ENCODE measurements at regions not wholly inside any gene's neighbourhood (a gene's known extent, or its start where the extent isn't known, plus 50 kb on each side); places are given as distances from the start of the nearest gene placed in this dataset.
A peak's percentile ranks its signal among the peaks of the same experiment; 100 is the strongest.

DNA sequence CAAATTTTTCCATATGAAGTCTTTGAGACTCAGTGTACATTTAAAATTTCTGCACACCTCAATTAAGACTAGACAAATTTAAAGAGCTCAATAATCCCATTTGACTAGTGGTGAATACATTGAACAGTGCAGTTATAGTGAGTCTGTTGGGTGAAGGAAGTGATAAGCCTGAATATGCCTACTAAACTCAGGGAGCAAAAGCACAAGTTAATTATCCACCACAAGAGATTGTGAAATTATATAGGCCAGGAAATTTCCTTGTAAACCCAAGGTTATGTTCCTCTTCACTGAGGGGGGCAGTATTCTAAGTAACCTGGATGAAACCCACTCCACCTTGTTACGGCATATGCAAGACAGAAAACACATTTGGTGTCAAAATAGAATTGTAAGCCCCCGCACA lies 612.9 kb upstream of the DAB2 start:
- CTCF ChIA-PET: interaction anchor here (1.3 kb wide), 1 partner anchor 9 kb away, joined by 4 read pairs; no protein-coding TSS in a partner anchor
- Histone ChIP-seq H3K27ac (ENCODE audit: insufficient read depth in 1 of 2, low read depth in 1 of 2, low read length in 2 of 2, poor library complexity in 1 of 2, severe bottlenecking in 2 of 2) (no peak overlapping the region), H3K4me1 (ENCODE audit: control extremely low read depth in 1 of 4, control insufficient read depth in 4 of 4, insufficient read depth in 4 of 4, low read length in 3 of 4) (no peaks in the 10 kb centered on the region), H3K27me3 (replicated peaks in 2 of 5; ENCODE audit: control insufficient read depth in 4 of 5, insufficient read depth in 5 of 5, low read length in 4 of 5) (no peaks in the 10 kb centered on the region), H3K9me3 (ENCODE audit: control extremely low read depth in 1 of 5, control insufficient read depth in 4 of 5, insufficient read depth in 2 of 5, low read depth in 1 of 5, low read length in 4 of 5) (no peaks in the 10 kb centered on the region), H3K4me3 (ENCODE audit: control insufficient read depth in 1 of 7, extremely low read depth in 1 of 7, insufficient read depth in 4 of 7, low read depth in 2 of 7, low read length in 6 of 7) (no peak overlapping the region), H3K36me3 (ENCODE audit: control insufficient read depth in 4 of 4, insufficient read depth in 4 of 4, low read length in 3 of 4) (no peaks in the 10 kb centered on the region)
- DNase-seq: no peak
- 100% methylated on average over 2 of the region's 2 CpGs for WGBS (ENCODE audit: insufficient coverage)
- POLR2A ChIA-PET: no interaction called here

GRCh38 chr5:40034441-40034840 lies 609.7 kb upstream of the DAB2 start:
- POLR2A ChIA-PET: no interaction called here
- Histone ChIP-seq H3K4me1 (ENCODE audit: control extremely low read depth in 1 of 4, control insufficient read depth in 4 of 4, insufficient read depth in 4 of 4, low read length in 3 of 4) (no peaks in the 10 kb centered on the region), H3K36me3 (ENCODE audit: control insufficient read depth in 4 of 4, insufficient read depth in 4 of 4, low read length in 3 of 4) (no peaks in the 10 kb centered on the region), H3K4me3 (ENCODE audit: control insufficient read depth in 1 of 7, extremely low read depth in 1 of 7, insufficient read depth in 4 of 7, low read depth in 2 of 7, low read length in 6 of 7) (no peak overlapping the region), H3K27ac (ENCODE audit: insufficient read depth in 1 of 2, low read depth in 1 of 2, low read length in 2 of 2, poor library complexity in 1 of 2, severe bottlenecking in 2 of 2) (no peak overlapping the region), H3K27me3 (replicated peaks in 2 of 5; ENCODE audit: control insufficient read depth in 4 of 5, insufficient read depth in 5 of 5, low read length in 4 of 5) (no peaks in the 10 kb centered on the region), H3K9me3 (ENCODE audit: control extremely low read depth in 1 of 5, control insufficient read depth in 4 of 5, insufficient read depth in 2 of 5, low read depth in 1 of 5, low read length in 4 of 5) (no peaks in the 10 kb centered on the region)
- WGBS (ENCODE audit: insufficient coverage): no CpG with 5 or more reads among the region's 2 CpGs
- peak in 2 of 3 donors; percentile 35 to 65 for DNase-seq
- CTCF ChIA-PET: no interaction called here

DNA sequence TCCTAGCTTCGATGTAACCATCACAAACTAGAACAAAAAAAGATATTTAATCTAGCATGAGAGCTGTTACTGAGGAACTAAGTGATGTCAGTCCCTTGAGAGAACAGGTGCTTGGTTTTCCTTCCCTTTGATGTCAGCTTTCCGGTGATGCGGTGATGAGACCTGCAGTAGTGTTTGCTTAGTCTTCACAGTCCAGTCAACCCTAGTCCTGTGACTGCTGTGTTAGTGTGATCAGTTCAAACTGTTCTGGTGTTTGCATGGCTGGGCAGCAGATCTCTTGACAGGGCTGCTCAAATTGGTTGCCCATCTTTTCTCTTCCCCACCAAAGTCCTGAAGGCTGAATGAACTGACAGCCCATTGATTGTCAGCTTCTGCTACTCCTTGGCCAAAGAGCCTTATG lies 608.6 kb upstream of the DAB2 start:
- Histone ChIP-seq H3K4me1 (ENCODE audit: control extremely low read depth in 1 of 4, control insufficient read depth in 4 of 4, insufficient read depth in 4 of 4, low read length in 3 of 4) (no peaks in the 10 kb centered on the region), H3K27me3 (replicated peaks in 2 of 5; ENCODE audit: control insufficient read depth in 4 of 5, insufficient read depth in 5 of 5, low read length in 4 of 5) (no peaks in the 10 kb centered on the region), H3K36me3 (ENCODE audit: control insufficient read depth in 4 of 4, insufficient read depth in 4 of 4, low read length in 3 of 4) (no peaks in the 10 kb centered on the region), H3K27ac (ENCODE audit: insufficient read depth in 1 of 2, low read depth in 1 of 2, low read length in 2 of 2, poor library complexity in 1 of 2, severe bottlenecking in 2 of 2) (no peak overlapping the region), H3K4me3 (ENCODE audit: control insufficient read depth in 1 of 7, extremely low read depth in 1 of 7, insufficient read depth in 4 of 7, low read depth in 2 of 7, low read length in 6 of 7) (no peak overlapping the region), H3K9me3 (ENCODE audit: control extremely low read depth in 1 of 5, control insufficient read depth in 4 of 5, insufficient read depth in 2 of 5, low read depth in 1 of 5, low read length in 4 of 5) (no peaks in the 10 kb centered on the region)
- DNase-seq: peak in 2 of 3 donors; percentile 24 to 51
- ChIA-PET POLR2A (no interaction called here), CTCF (interaction anchor here (1.4 kb wide), 1 partner anchor 71 kb away, joined by 3 read pairs; no protein-coding TSS in a partner anchor)
- no CpG with 5 or more reads among the region's 3 CpGs for WGBS (ENCODE audit: insufficient coverage)

DNA sequence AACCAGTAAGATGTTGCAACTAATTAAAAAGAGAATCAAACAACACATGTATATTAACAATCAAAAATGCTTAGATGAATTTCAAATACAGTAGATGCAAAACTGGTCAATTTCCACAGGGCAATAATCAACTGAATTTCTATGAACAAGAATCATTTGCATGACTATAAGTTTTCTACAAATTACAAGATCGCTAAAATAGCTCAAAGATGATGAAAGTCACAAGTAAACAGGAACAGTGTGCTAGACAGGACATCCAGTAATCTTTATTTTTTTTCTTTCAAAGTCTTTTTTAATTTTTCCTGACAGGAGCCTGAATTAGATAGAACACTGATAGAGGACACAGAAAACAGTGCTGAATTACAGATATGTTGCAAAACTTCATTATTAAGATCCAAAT lies 608.2 kb upstream of the DAB2 start:
- ChIA-PET POLR2A (no interaction called here), CTCF (interaction anchor here (1.4 kb wide), 1 partner anchor 72 kb away, joined by 3 read pairs; no protein-coding TSS in a partner anchor)

DNA sequence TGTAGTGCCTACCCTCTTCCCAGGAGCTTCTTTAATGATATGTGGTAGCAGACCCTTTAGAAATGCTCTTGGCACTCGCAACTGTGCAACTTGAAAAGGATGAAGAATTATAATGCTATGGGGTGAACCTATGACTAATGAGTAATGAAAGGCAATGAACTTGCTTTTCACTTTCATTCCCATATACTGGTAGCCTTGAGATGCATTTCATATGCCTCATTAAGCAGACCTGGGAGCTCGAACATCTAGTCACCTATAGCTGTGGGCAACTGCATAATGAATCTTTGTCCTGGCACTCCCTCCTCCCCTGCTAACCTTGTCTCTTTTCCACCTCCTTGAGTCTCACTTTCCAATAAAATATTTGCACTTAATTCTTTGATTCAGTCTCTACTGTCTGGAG lies 605.9 kb upstream of the DAB2 start:
- DNase-seq: no peak
- Histone ChIP-seq H3K4me1 (ENCODE audit: control extremely low read depth in 1 of 4, control insufficient read depth in 4 of 4, insufficient read depth in 4 of 4, low read length in 3 of 4) (no peaks in the 10 kb centered on the region), H3K27me3 (replicated peaks in 2 of 5; ENCODE audit: control insufficient read depth in 4 of 5, insufficient read depth in 5 of 5, low read length in 4 of 5) (no peaks in the 10 kb centered on the region), H3K9me3 (ENCODE audit: control extremely low read depth in 1 of 5, control insufficient read depth in 4 of 5, insufficient read depth in 2 of 5, low read depth in 1 of 5, low read length in 4 of 5) (no peaks in the 10 kb centered on the region), H3K4me3 (ENCODE audit: control insufficient read depth in 1 of 7, extremely low read depth in 1 of 7, insufficient read depth in 4 of 7, low read depth in 2 of 7, low read length in 6 of 7) (no peak overlapping the region), H3K36me3 (ENCODE audit: control insufficient read depth in 4 of 4, insufficient read depth in 4 of 4, low read length in 3 of 4) (no peaks in the 10 kb centered on the region), H3K27ac (ENCODE audit: insufficient read depth in 1 of 2, low read depth in 1 of 2, low read length in 2 of 2, poor library complexity in 1 of 2, severe bottlenecking in 2 of 2) (no peak overlapping the region)
- WGBS (ENCODE audit: insufficient coverage): 90% methylated on average over 1 of the region's 2 CpGs
- ChIA-PET CTCF (no interaction called here), POLR2A (no interaction called here)

More for the DNA sequence above, 608.2 kb upstream of the DAB2 start:
- Histone ChIP-seq H3K27me3 (replicated peaks in 2 of 5; ENCODE audit: control insufficient read depth in 4 of 5, insufficient read depth in 5 of 5, low read length in 4 of 5) (no peaks in the 10 kb centered on the region), H3K27ac (ENCODE audit: insufficient read depth in 1 of 2, low read depth in 1 of 2, low read length in 2 of 2, poor library complexity in 1 of 2, severe bottlenecking in 2 of 2) (no peak overlapping the region), H3K4me1 (ENCODE audit: control extremely low read depth in 1 of 4, control insufficient read depth in 4 of 4, insufficient read depth in 4 of 4, low read length in 3 of 4) (no peaks in the 10 kb centered on the region), H3K4me3 (ENCODE audit: control insufficient read depth in 1 of 7, extremely low read depth in 1 of 7, insufficient read depth in 4 of 7, low read depth in 2 of 7, low read length in 6 of 7) (no peak overlapping the region), H3K36me3 (ENCODE audit: control insufficient read depth in 4 of 4, insufficient read depth in 4 of 4, low read length in 3 of 4) (no peaks in the 10 kb centered on the region), H3K9me3 (ENCODE audit: control extremely low read depth in 1 of 5, control insufficient read depth in 4 of 5, insufficient read depth in 2 of 5, low read depth in 1 of 5, low read length in 4 of 5) (no peaks in the 10 kb centered on the region)
- 100% methylated on average over 1 of the region's 1 CpG for WGBS (ENCODE audit: insufficient coverage)
- DNase-seq: no peak

DNA sequence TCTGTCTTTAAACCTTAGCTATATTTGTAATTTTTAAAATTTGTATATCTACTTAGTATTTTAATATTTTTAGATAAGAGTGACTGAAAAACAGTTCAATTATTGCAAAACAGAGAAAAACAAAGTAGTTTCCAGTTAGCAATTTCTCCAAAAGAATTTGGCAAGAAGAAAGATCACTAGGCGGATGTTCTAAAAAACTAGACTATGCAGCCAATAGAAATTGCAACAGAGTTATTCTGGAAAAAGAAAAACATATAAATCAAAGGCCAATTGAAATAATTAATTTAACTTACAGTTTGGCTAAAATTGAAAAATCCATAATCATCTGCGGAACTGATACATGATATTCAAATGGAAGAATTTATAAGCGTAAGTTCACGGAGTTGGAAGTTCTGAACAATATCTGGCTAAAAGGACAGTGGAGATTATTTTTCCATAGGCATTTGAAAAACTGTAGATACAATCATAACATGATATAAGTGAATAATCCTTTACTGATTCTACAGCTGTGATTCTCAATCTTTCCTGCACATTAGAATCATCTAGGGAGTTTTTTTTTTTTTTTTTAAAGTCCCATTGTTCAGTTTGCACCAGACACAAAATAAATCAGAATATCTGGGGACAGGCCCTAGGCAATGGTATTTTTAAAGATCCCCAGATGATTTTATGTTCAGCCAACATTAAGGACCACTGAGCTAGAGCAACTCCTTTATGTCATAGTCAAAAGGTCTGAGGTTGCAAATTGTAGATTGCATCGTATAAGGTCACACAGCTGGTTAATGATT lies 605.1 kb upstream of the DAB2 start:
- no peaks in the 10 kb centered on the region for H3K9me3 ChIP-seq (ENCODE audit: control extremely low read depth in 1 of 5, control insufficient read depth in 4 of 5, insufficient read depth in 2 of 5, low read depth in 1 of 5, low read length in 4 of 5)
- H3K27me3 ChIP-seq (replicated peaks in 2 of 5; ENCODE audit: control insufficient read depth in 4 of 5, insufficient read depth in 5 of 5, low read length in 4 of 5): no peaks in the 10 kb centered on the region
- WGBS (ENCODE audit: insufficient coverage): no CpG with 5 or more reads among the region's 5 CpGs
- DNase-seq: no peak
- H3K4me1 ChIP-seq (ENCODE audit: control extremely low read depth in 1 of 4, control insufficient read depth in 4 of 4, insufficient read depth in 4 of 4, low read length in 3 of 4): no peaks in the 10 kb centered on the region
- no peak overlapping the region for H3K27ac ChIP-seq (ENCODE audit: insufficient read depth in 1 of 2, low read depth in 1 of 2, low read length in 2 of 2, poor library complexity in 1 of 2, severe bottlenecking in 2 of 2)
- CTCF ChIA-PET: interaction anchor here (0.6 to 1.5 kb wide), 3 partner anchors 10 to 94 kb away, joined by 3 read pairs; no protein-coding TSS in a partner anchor
- POLR2A ChIA-PET: no interaction called here
- no peak overlapping the region for H3K4me3 ChIP-seq (ENCODE audit: control insufficient read depth in 1 of 7, extremely low read depth in 1 of 7, insufficient read depth in 4 of 7, low read depth in 2 of 7, low read length in 6 of 7)
- H3K36me3 ChIP-seq (ENCODE audit: control insufficient read depth in 4 of 4, insufficient read depth in 4 of 4, low read length in 3 of 4): no peaks in the 10 kb centered on the region

DNA sequence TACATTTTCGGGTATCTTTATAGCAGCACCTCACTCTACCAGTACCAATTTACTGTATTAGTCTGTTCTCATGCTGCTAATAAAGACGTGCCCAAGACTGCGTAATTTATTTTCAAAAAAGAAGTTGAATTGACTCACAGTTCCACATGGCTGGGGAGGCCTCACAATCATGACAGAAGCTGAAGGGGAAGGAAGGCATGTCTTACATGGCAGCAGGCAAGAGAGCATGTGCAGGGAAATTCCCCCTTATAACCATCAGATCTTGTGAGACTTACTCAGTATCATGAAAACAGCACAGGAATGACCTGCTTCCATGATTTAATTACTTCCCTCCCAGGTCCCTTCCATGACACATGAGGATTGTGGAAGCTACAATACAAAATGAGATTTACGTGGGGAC lies 602.6 kb upstream of the DAB2 start:
- ChIA-PET CTCF (no interaction called here), POLR2A (no interaction called here)
- 78% methylated on average over 3 of the region's 4 CpGs for WGBS (ENCODE audit: insufficient coverage)
- DNase-seq: no peak
- Histone ChIP-seq H3K27ac (ENCODE audit: insufficient read depth in 1 of 2, low read depth in 1 of 2, low read length in 2 of 2, poor library complexity in 1 of 2, severe bottlenecking in 2 of 2) (no peak overlapping the region), H3K9me3 (ENCODE audit: control extremely low read depth in 1 of 5, control insufficient read depth in 4 of 5, insufficient read depth in 2 of 5, low read depth in 1 of 5, low read length in 4 of 5) (no peaks in the 10 kb centered on the region), H3K27me3 (replicated peaks in 2 of 5; ENCODE audit: control insufficient read depth in 4 of 5, insufficient read depth in 5 of 5, low read length in 4 of 5) (no peaks in the 10 kb centered on the region), H3K36me3 (ENCODE audit: control insufficient read depth in 4 of 4, insufficient read depth in 4 of 4, low read length in 3 of 4) (no peaks in the 10 kb centered on the region), H3K4me3 (ENCODE audit: control insufficient read depth in 1 of 7, extremely low read depth in 1 of 7, insufficient read depth in 4 of 7, low read depth in 2 of 7, low read length in 6 of 7) (no peak overlapping the region), H3K4me1 (ENCODE audit: control extremely low read depth in 1 of 4, control insufficient read depth in 4 of 4, insufficient read depth in 4 of 4, low read length in 3 of 4) (no peaks in the 10 kb centered on the region)

Data from common myeloid progenitor, CD34-positive (primary cell).